T-helper 9 cell (primary cell): ENCODE measurements at regions not wholly inside any gene's neighbourhood (a gene's known extent, or its start where the extent isn't known, plus 50 kb on each side); places are given as distances from the start of the nearest gene placed in this dataset.
"Not testable (repeated sequence)": the region's sequence is repeated elsewhere in the genome, so short reads cannot be mapped to it uniquely, and the experiment has no call there.

ENCODE experiments used
- DNase-seq: peaks from one replicate; pipeline ENCODE4 v3.0.0-alpha.2; 2020

GRCh38 chr16:51524555-51525373, 373.7 kb upstream of the SALL1 start:
- DNase-seq = no peak

- DNase-seq = no peak
Observed at GRCh38 chr16:51524070-51524469, 373.0 kb upstream of the SALL1 start.

GRCh38 chr16:51523400-51523799, 372.3 kb upstream of the SALL1 start:
- no peak for DNase-seq

- no peak for DNase-seq
Observed at GRCh38 chr16:51522902-51523301, 371.8 kb upstream of the SALL1 start.

GRCh38 chr16:51516960-51517359, 365.9 kb upstream of the SALL1 start:
- not testable (repeated sequence) for DNase-seq

- no peak for DNase-seq
Observed at GRCh38 chr16:51510416-51510815, 359.3 kb upstream of the SALL1 start.

GRCh38 chr16:51509336-51509735, 358.3 kb upstream of the SALL1 start:
- no peak for DNase-seq

GRCh38 chr16:51508490-51509212, 357.6 kb upstream of the SALL1 start:
- DNase-seq = no peak

GRCh38 chr16:51507286-51507685, 356.2 kb upstream of the SALL1 start:
- DNase-seq = no peak

- DNase-seq = no peak
Observed at GRCh38 chr16:51500306-51500705, 349.2 kb upstream of the SALL1 start.

- DNase-seq = no peak
Observed at GRCh38 chr16:51497541-51498211, 346.6 kb upstream of the SALL1 start.

- DNase-seq = no peak
Observed at GRCh38 chr16:51490866-51491265, 339.8 kb upstream of the SALL1 start.

GRCh38 chr16:51487880-51488279, 336.8 kb upstream of the SALL1 start:
- DNase-seq = no peak

GRCh38 chr16:51474414-51475091, 323.5 kb upstream of the SALL1 start:
- DNase-seq = no peak

GRCh38 chr16:51473091-51473490, 322.0 kb upstream of the SALL1 start:
- no peak for DNase-seq

GRCh38 chr16:51470492-51470891, 319.4 kb upstream of the SALL1 start:
- no peak for DNase-seq

GRCh38 chr16:51464996-51465395, 313.9 kb upstream of the SALL1 start:
- no peak for DNase-seq

- no peak for DNase-seq
Observed at GRCh38 chr16:51461255-51461654, 310.2 kb upstream of the SALL1 start.

GRCh38 chr16:51458356-51459140, 307.5 kb upstream of the SALL1 start:
- DNase-seq = no peak

- no peak for DNase-seq
Observed at GRCh38 chr16:51457775-51458174, 306.7 kb upstream of the SALL1 start.

GRCh38 chr16:51455398-51455797, 304.3 kb upstream of the SALL1 start:
- DNase-seq = no peak

- DNase-seq = no peak
Observed at GRCh38 chr16:51453251-51453650, 302.2 kb upstream of the SALL1 start.
